Endodermal cell (in vitro differentiated cells): ENCODE measurements at regions not wholly inside any gene's neighbourhood (a gene's known extent, or its start where the extent isn't known, plus 50 kb on each side); places are given as distances from the start of the nearest gene placed in this dataset.

Source experiments
- DNase-seq: peaks from one replicate; pipeline ENCODE4 v3.0.0-alpha.2; 2017
- H3K27ac ChIP-seq: 2 replicates; pipeline ENCODE4 v1.5.1; 2013; ENCODE audit warnings: mild to moderate bottlenecking, low read depth, low read length, moderate library complexity
- H3K27me3 ChIP-seq: 2 replicates; pipeline ENCODE4 v1.6.1; 2013; ENCODE audit warnings: mild to moderate bottlenecking, low read length, moderate library complexity; ENCODE audit not compliant: insufficient read depth, control insufficient read depth, poor library complexity, severe bottlenecking
- H3K36me3 ChIP-seq: 2 replicates; pipeline ENCODE4 v1.7.0; 2013; ENCODE audit warnings: mild to moderate bottlenecking, low read length, moderate library complexity; ENCODE audit not compliant: control insufficient read depth, insufficient read depth
- H3K4me1 ChIP-seq: one replicate; pipeline ENCODE4 v1.7.0; 2013; ENCODE audit warnings: low read length; ENCODE audit not compliant: control insufficient read depth, insufficient read depth
- H3K4me3 ChIP-seq: 2 replicates; pipeline ENCODE4 v1.5.1; 2013; ENCODE audit warnings: mild to moderate bottlenecking, low read length, moderate library complexity
- H3K9ac ChIP-seq: 2 replicates; pipeline ENCODE4 v1.6.1; 2013; ENCODE audit warnings: mild to moderate bottlenecking, low read length, moderate library complexity; ENCODE audit not compliant: poor library complexity, severe bottlenecking; ENCODE audit errors: extremely low read depth
- H3K9me3 ChIP-seq: 2 replicates; pipeline ENCODE4 v1.6.1; 2013; ENCODE audit warnings: mild to moderate bottlenecking, low read length, moderate library complexity; ENCODE audit not compliant: control insufficient read depth
- H3K27ac Mint-ChIP-seq: 2 replicates; pipeline ENCODE4 v1.8.0; 2020; ENCODE audit warnings: mixed read lengths
- H3K27me3 Mint-ChIP-seq: 2 replicates; pipeline ENCODE4 v1.8.0; 2021; ENCODE audit warnings: mild to moderate bottlenecking, mixed read lengths; ENCODE audit not compliant: insufficient read depth
- H3K36me3 Mint-ChIP-seq: 2 replicates; pipeline ENCODE4 v1.8.0; 2020; ENCODE audit warnings: low read depth, mixed read lengths
- H3K4me1 Mint-ChIP-seq: 2 replicates; pipeline ENCODE4 v1.8.0; 2020; ENCODE audit warnings: mixed read lengths
- H3K4me3 Mint-ChIP-seq: 2 replicates; pipeline ENCODE4 v1.8.0; 2020; ENCODE audit warnings: mild to moderate bottlenecking, moderate library complexity, mixed read lengths
- H3K9me3 Mint-ChIP-seq: 2 replicates; pipeline ENCODE4 v1.8.0; 2020; ENCODE audit warnings: mild to moderate bottlenecking, mixed read lengths
- CTCF ChIP-seq: fragments of 200-600 bp; sonication (generic); conservative IDR thresholded peaks from 2 replicates; pipeline ENCODE4 v1.5.0; 2021; ENCODE audit warnings: antibody characterized with exemption, mild to moderate bottlenecking
- WGBS, 2 experiments: methylation state at CpG; one replicate each; pipeline versions ENCODE4 v1.1.5 to v1.1.7; 2013; ENCODE audit warnings: missing lambda C conversion rate in 2 of 2, mixed read lengths in 1 of 2; ENCODE audit not compliant: insufficient coverage in 1 of 2, insufficient read length in 1 of 2; 5-methylcytosine and 5-hydroxymethylcytosine counted together

- no peak for DNase-seq
- no peaks in the 10 kb centered on the region for H3K36me3 ChIP-seq
- H3K27me3 Mint-ChIP-seq, result no peaks in the 10 kb centered on the region
- H3K9ac ChIP-seq, result no peak overlapping the region
- H3K9me3 Mint-ChIP-seq, result peaks cover 2% of the 10 kb centered on the region
- no peaks in the 10 kb centered on the region for H3K9me3 ChIP-seq
- no peak overlapping the region for H3K4me3 Mint-ChIP-seq
- no peak for TF ChIP-seq CTCF
- no peaks in the 10 kb centered on the region for H3K27me3 ChIP-seq
- WGBS, 2 experiments, result 92 to 96% methylated on average over 3 to 4 of the region's 4 CpGs
- H3K27ac ChIP-seq, result no peak overlapping the region
- H3K36me3 Mint-ChIP-seq, result no peaks in the 10 kb centered on the region
- no peak overlapping the region for H3K27ac Mint-ChIP-seq
- H3K4me1 Mint-ChIP-seq, result peaks cover 8% of the 10 kb centered on the region
- H3K4me3 ChIP-seq, result no peak overlapping the region
- H3K4me1 ChIP-seq, result no peaks in the 10 kb centered on the region
Measured at GRCh38 chr7:106179256-106179655, 67.1 kb upstream of the SYPL1 start.

- H3K27me3 ChIP-seq, result no peaks in the 10 kb centered on the region
- peak; percentile 21 for TF ChIP-seq CTCF
- Mint-ChIP-seq H3K36me3 (no peaks in the 10 kb centered on the region), H3K4me1 (peaks cover 8% of the 10 kb centered on the region), H3K4me3 (no peak overlapping the region), H3K27me3 (no peaks in the 10 kb centered on the region), H3K9me3 (peaks cover 2% of the 10 kb centered on the region), H3K27ac (no peak overlapping the region)
- H3K36me3 ChIP-seq, result no peaks in the 10 kb centered on the region
- no peak overlapping the region for H3K9ac ChIP-seq
- no peaks in the 10 kb centered on the region for H3K4me1 ChIP-seq
- H3K9me3 ChIP-seq, result no peaks in the 10 kb centered on the region
- no peak overlapping the region for H3K4me3 ChIP-seq
- WGBS, 2 experiments, result 89 to 100% methylated on average over 2 to 3 of the region's 3 CpGs
- no peak overlapping the region for H3K27ac ChIP-seq
- DNase-seq, result no peak
Measured at GRCh38 chr7:106178593-106179134, 66.6 kb upstream of the SYPL1 start.

DNA sequence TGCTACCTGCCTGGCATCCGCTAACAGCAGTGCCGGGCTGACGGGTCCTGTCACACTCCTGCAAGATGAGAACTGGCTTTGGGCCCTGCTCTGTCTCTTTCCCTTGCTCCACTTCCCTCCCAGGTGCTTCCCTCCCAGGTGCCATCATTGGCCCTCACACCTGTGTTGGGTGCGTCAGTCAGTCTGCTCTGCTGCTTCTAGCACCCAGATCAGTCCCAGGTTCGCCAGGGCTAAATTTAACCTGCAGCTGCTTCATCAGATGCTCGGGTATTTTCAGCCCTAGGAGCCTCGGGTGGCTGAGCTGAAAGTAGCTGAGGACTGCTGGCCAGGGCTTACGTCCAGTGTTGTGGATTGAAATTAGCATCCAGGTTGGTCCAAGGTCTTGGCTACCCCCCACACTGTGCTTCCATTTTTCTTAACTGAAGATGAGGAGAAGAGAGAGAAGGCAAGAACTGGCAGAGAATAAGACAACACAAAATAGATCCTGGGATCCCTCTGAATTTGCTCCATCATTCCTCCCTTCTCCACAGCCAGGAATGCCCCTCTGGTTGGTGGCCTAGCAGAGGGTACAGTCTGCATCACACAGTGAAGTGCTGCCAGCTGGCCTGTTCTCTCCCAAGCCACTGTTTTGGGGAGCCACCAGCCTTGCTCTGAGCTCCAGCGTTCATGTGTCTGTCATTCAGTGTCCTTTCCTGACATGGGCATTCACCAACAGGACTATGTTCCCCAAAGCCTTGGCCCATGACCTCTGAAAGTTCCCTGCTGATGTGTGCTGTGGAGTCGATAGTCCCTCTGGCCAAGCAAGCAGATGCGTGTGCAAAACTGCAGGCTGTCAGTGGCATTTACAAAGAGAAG lies 65.9 kb upstream of the SYPL1 start:
- no peak for TF ChIP-seq CTCF
- no peak overlapping the region for H3K27ac Mint-ChIP-seq
- H3K36me3 ChIP-seq, result no peaks in the 10 kb centered on the region
- no peak for DNase-seq
- no peaks in the 10 kb centered on the region for H3K4me1 ChIP-seq
- no peaks in the 10 kb centered on the region for H3K27me3 Mint-ChIP-seq
- H3K9me3 Mint-ChIP-seq, result peaks cover 2% of the 10 kb centered on the region
- H3K27ac ChIP-seq, result no peak overlapping the region
- H3K9ac ChIP-seq, result no peak overlapping the region
- H3K36me3 Mint-ChIP-seq, result no peaks in the 10 kb centered on the region
- no peaks in the 10 kb centered on the region for H3K9me3 ChIP-seq
- H3K4me3 Mint-ChIP-seq, result no peak overlapping the region
- H3K4me3 ChIP-seq, result no peak overlapping the region
- WGBS, 2 experiments, result 80 to 90% methylated on average over 5 to 11 of the region's 11 CpGs
- H3K4me1 Mint-ChIP-seq, result peaks cover 8% of the 10 kb centered on the region
- no peaks in the 10 kb centered on the region for H3K27me3 ChIP-seq
